Lower leg skin (tissue), 3 donors: ENCODE measurements at regions not wholly inside any gene's neighbourhood (a gene's known extent, or its start where the extent isn't known, plus 50 kb on each side); places are given as distances from the start of the nearest gene placed in this dataset.

Experiments used
- CTCF ChIP-seq, 3 donors: fragments of 450-650 bp; IDR thresholded peaks; one replicate each; pipeline ENCODE4 v1.5.1; 2016; ENCODE audit warnings: antibody characterized with exemption in 3 of 3, mild to moderate bottlenecking in 3 of 3, moderate library complexity in 2 of 3
- POLR2A ChIP-seq, 2 donors: fragments of 450-650 bp; IDR thresholded peaks; one replicate each; pipeline ENCODE4 v1.6.1; 2016 to 2017; ENCODE audit warnings: antibody characterized with exemption in 2 of 2, mild to moderate bottlenecking in 1 of 2, moderate library complexity in 1 of 2

GRCh38 chr11:28767574-28767973 lies 659.4 kb downstream of the METTL15 start:
- TF ChIP-seq CTCF (IDR thresholded peaks at IDR 0.05) (no peak), POLR2A (IDR thresholded peaks at IDR 0.05) (no peak)
